K562 (cell line): ENCODE measurements at regions not wholly inside any gene's neighbourhood (a gene's known extent, or its start where the extent isn't known, plus 50 kb on each side); places are given as distances from the start of the nearest gene placed in this dataset.

Experiments
- ATAC-seq: fragments of 200-7000 bp; cut with Tn5 transposase; 3 replicates; pipeline ENCODE4 v1.9.1; 2020; ENCODE audit warnings: moderate library complexity
- BruUV-seq: library from RNA; stranded (reverse); fragments of 400-500 nt; replicated peaks from 2 replicates; lab custom pipeline; 2021; lab: Mats Ljungman, UMichigan
- CTCF ChIA-PET: fragments of 300-600 bp; formaldehyde crosslinking; extraction: SDS; loops from one replicate; lab custom pipeline; 2021; ENCODE audit warnings: low intra/inter-chr PET ratio; lab: Yijun Ruan, JAX
- POLR2A ChIA-PET: fragments of 300-600, 350-650 bp; sonication (Branson Sonifier 250); formaldehyde crosslinking; extraction: SDS; loops from one replicate; lab custom pipeline; 2021; ENCODE audit warnings: antibody characterized with exemption, inconsistent platforms; lab: Yijun Ruan, JAX
- DNase-seq, 4 experiments: peaks; one replicate each; pipeline versions ENCODE4 v3.0.0 to v3.0.0-alpha.2; 2011 to 2018; ENCODE audit warnings: low spot score in 3 of 4, mixed read lengths in 3 of 4; ENCODE audit errors: extremely low read depth in 1 of 4
- FAIRE-seq: peaks from 2 replicates; lab custom pipeline; 2011; peaks lifted over from hg19 to GRCh38; lab: Jason Lieb, UNC
- H2AFZ ChIP-seq: 2 replicates; pipeline ENCODE4 v1.6.0; 2011; ENCODE audit warnings: low read depth, low read length, control low read depth, inconsistent platforms
- H3K27ac ChIP-seq: fragments of 200-600 bp; 3 replicates; pipeline ENCODE4 v1.8.0; 2011; ENCODE audit warnings: low read depth, mild to moderate bottlenecking, control low read depth, inconsistent platforms, low read length, moderate library complexity, mixed read lengths; ENCODE audit errors: extremely low read depth
- H3K27me3 ChIP-seq, 2 experiments: fragments of 300-600 bp in 1 of 2; 2 replicates in 1 of 2; 3 replicates in 1 of 2; pipeline versions ENCODE4 v1.6.0 to v1.8.0; 2011; ENCODE audit warnings: inconsistent platforms in 2 of 2, low read length in 2 of 2, mild to moderate bottlenecking in 1 of 2, mixed read lengths in 1 of 2, moderate library complexity in 1 of 2; ENCODE audit not compliant: control insufficient read depth in 2 of 2, insufficient read depth in 2 of 2
- H3K36me3 ChIP-seq: fragments of 300-600 bp; 3 replicates; pipeline ENCODE4 v1.8.0; 2011; ENCODE audit warnings: mild to moderate bottlenecking, low read length, inconsistent platforms; ENCODE audit not compliant: control insufficient read depth, insufficient read depth
- H3K4me1 ChIP-seq, 2 experiments: fragments of 200-600 bp in 1 of 2; replicated peaks in 1 of 2; 2 replicates in 1 of 2; 3 replicates in 1 of 2; pipeline versions ENCODE4 v1.5.1 to v1.8.0; 2011; ENCODE audit warnings: inconsistent platforms in 2 of 2, low read length in 2 of 2, mild to moderate bottlenecking in 1 of 2, mixed read lengths in 1 of 2, moderate library complexity in 1 of 2; ENCODE audit not compliant: control insufficient read depth in 2 of 2, insufficient read depth in 2 of 2
- H3K4me2 ChIP-seq: 2 replicates; pipeline ENCODE4 v1.6.1; 2011; ENCODE audit warnings: low read length, control low read depth, inconsistent platforms, mixed read lengths; ENCODE audit not compliant: insufficient read depth
- H3K4me3 ChIP-seq: fragments of 200-600 bp; sonication (generic), shearing (Covaris generic); 2 replicates; pipeline ENCODE4 v1.5.1; 2016; ENCODE audit warnings: control low read depth, inconsistent platforms
- H3K79me2 ChIP-seq: fragments of 200-600 bp; 3 replicates; pipeline ENCODE4 v1.8.0; 2011; ENCODE audit warnings: low read length, inconsistent platforms; ENCODE audit not compliant: control insufficient read depth, insufficient read depth
- H3K9ac ChIP-seq, 2 experiments: 2 replicates each; pipeline versions ENCODE4 v1.6.0 to v1.6.1; 2011; ENCODE audit warnings: low read depth in 2 of 2, low read length in 2 of 2, control low read depth in 1 of 2, inconsistent platforms in 1 of 2, mild to moderate bottlenecking in 1 of 2, mixed read lengths in 1 of 2; ENCODE audit not compliant: insufficient read depth in 1 of 2
- H3K9me1 ChIP-seq: one replicate; pipeline ENCODE4 v1.6.0; 2011; ENCODE audit warnings: inconsistent platforms, mild to moderate bottlenecking, low read length, moderate library complexity; ENCODE audit not compliant: control insufficient read depth, insufficient read depth
- H3K9me3 ChIP-seq: replicated peaks from 2 replicates; pipeline ENCODE4 v1.5.1; 2011; ENCODE audit warnings: low read depth, low read length, inconsistent platforms; ENCODE audit not compliant: control insufficient read depth, insufficient read depth
- H4K20me1 ChIP-seq: replicated peaks from 2 replicates; pipeline ENCODE4 v1.6.1; 2011; ENCODE audit warnings: low read length, inconsistent platforms, mixed read lengths; ENCODE audit not compliant: control insufficient read depth, insufficient read depth
- ARID1B ChIP-seq: fragments of 450-650 bp; IDR thresholded peaks from 2 replicates; pipeline ENCODE4 v1.6.1; 2016; ENCODE audit warnings: antibody characterized with exemption, mild to moderate bottlenecking, inconsistent platforms
- EP300 ChIP-seq: IDR thresholded peaks from 2 replicates; pipeline ENCODE4 v1.6.1; 2012; ENCODE audit warnings: low read length, improper control_type of control experiment
- ESRRB ChIP-seq: fragments of 250-450 bp; sonication (Bioruptor Pico); IDR thresholded peaks from 2 replicates; pipeline ENCODE4 v1.5.0; 2020; ENCODE audit warnings: mild to moderate bottlenecking, moderate library complexity, borderline replicate concordance
- MTF1 ChIP-seq: fragments of 250-450 bp; sonication (Bioruptor Pico); IDR thresholded peaks from 2 replicates; pipeline ENCODE4 v1.9.0; 2021; ENCODE audit warnings: moderate library complexity, mild to moderate bottlenecking, inconsistent platforms, borderline replicate concordance
- NONO ChIP-seq, 2 experiments: fragments of 200-400 bp in 1 of 2; fragments of 450-650 bp in 1 of 2; formaldehyde crosslinking in 1 of 2; IDR thresholded peaks; 2 replicates each; pipeline ENCODE4 v1.6.1; 2017; ENCODE audit warnings: low read depth in 2 of 2, mild to moderate bottlenecking in 2 of 2, moderate library complexity in 2 of 2, low read length in 1 of 2
- TAF15 ChIP-seq: fragments of 200-400 bp; formaldehyde crosslinking; IDR thresholded peaks from 2 replicates; pipeline ENCODE4 v1.6.1; 2017; ENCODE audit warnings: mild to moderate bottlenecking, low read depth, low read length, moderate library complexity
- ZNF212 ChIP-seq: fragments of 450-650 bp; formaldehyde crosslinking; IDR thresholded peaks from 2 replicates; pipeline ENCODE4 v1.4.0; 2020; ENCODE audit warnings: mild to moderate bottlenecking
- ZNF253 ChIP-seq: fragments of 250-450 bp; sonication (Bioruptor Pico); conservative IDR thresholded peaks from 2 replicates; pipeline ENCODE4 v1.6.1; 2021; ENCODE audit warnings: mild to moderate bottlenecking
- ZNF280B ChIP-seq: fragments of 250-450 bp; sonication (Bioruptor Pico); IDR thresholded peaks from 2 replicates; pipeline ENCODE4 v1.5.1; 2021; ENCODE audit warnings: mild to moderate bottlenecking
- WGBS: fragments of 100-300 bp; shearing (Covaris generic); methylation state at CpG from one replicate; pipeline ENCODE4 v1.1.6; 2016; ENCODE audit warnings: low coverage, mixed read lengths; ENCODE audit not compliant: insufficient coverage; ENCODE audit errors: missing lambda C conversion rate; 5-methylcytosine and 5-hydroxymethylcytosine counted together
- in situ Hi-C: fragments of 300-500 bp; cut with MboI; formaldehyde crosslinking; loops from 4 replicates; pipeline ENCODE4 v1.15.0; 2018; ENCODE audit warnings: inconsistent platforms, mixed read lengths
- intact Hi-C: fragments of 100-400 bp; cut with micrococcal nuclease; formaldehyde crosslinking; loops from 2 replicates; pipeline ENCODE4 v1.14.2; 2022
- TF ChIP-seq, protein P1 (sequence below): fragments of 250-450 bp; sonication (Bioruptor Pico); IDR thresholded peaks from 2 replicates; pipeline ENCODE4 v1.4.0; 2020; ENCODE audit warnings: borderline replicate concordance

GRCh38 chr2:153373510-153374279 is 104.9 kb downstream of the RPRM start:
- WGBS = 2% methylated on average over 3 of the region's 3 CpGs
- Histone ChIP-seq H3K4me3 (no peak overlapping the region), H3K9ac (no peak overlapping the region), H3K36me3 (no peaks in the 10 kb centered on the region), H3K27ac (no peak overlapping the region), H3K9me3 (peaks cover 2% of the 10 kb centered on the region; the same call in 1 of the 2 replicates), H3K79me2 (no peaks in the 10 kb centered on the region), H4K20me1 (no peaks in the 10 kb centered on the region), H3K4me1 (no peaks in the 10 kb centered on the region), H3K4me2 (no peak overlapping the region), H3K9me1 (no peaks in the 10 kb centered on the region), H3K27me3 (no peaks in the 10 kb centered on the region), H2AFZ (no peak overlapping the region)
- POLR2A ChIA-PET = no interaction called here
- FAIRE-seq = no peak
- in situ Hi-C loops (no loop called here), intact Hi-C loops (no loop called here)
- BruUV-seq = no TSS peak
- no peak for DNase-seq
- TF ChIP-seq TAF15 (no peak), ZNF280B (no peak), ZNF253 (CRISPR knock-in tag) (no peak)
- TF ChIP-seq, all 486 proteins: peak for 0
- no peak for ATAC-seq
- CTCF ChIA-PET = no interaction called here

DNA sequence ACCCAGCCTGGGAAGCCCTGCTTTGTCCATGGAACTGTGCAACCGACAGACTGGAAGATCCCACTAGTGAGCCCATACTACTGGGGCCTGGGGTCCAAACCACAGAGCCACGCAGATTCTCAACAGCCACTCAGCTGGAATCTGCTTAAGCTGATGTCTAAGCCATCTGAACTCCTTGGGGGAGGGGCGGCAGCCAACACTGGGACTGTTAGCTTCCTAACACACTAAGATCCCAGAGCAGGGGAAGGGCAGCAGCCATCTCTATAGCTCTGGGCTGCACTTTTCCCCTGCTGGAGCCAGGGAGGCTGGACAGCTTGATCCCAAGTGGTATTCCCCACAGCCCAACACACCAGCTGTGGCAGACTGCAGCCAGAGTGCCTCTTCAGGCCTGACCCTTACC is 118.3 kb downstream of the RPRM start:
- no peak for ATAC-seq
- POLR2A ChIA-PET = no interaction called here
- intact Hi-C loops = no loop called here
- no peak for TF ChIP-seq ARID1B
- TF ChIP-seq ZNF212 (CRISPR knock-in tag) = no peak
- TF ChIP-seq, protein P1, sequence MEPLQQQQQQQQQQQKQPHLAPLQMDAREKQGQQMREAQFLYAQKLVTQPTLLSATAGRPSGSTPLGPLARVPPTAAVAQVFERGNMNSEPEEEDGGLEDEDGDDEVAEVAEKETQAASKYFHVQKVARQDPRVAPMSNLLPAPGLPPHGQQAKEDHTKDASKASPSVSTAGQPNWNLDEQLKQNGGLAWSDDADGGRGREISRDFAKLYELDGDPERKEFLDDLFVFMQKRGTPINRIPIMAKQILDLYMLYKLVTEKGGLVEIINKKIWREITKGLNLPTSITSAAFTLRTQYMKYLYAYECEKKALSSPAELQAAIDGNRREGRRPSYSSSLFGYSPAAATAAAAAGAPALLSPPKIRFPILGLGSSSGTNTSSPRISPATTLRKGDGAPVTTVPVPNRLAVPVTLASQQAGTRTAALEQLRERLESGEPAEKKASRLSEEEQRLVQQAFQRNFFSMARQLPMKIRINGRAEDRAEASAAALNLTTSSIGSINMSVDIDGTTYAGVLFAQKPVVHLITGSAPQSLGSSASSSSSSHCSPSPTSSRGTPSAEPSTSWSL (CRISPR knock-in tag) = no peak
- no peak for TF ChIP-seq MTF1 (CRISPR knock-in tag)
- no peak for TF ChIP-seq NONO (IDR thresholded peaks at IDR 0.05; ENCODE audit: low read depth in 2 of 2, low read length in 1 of 2)
- TF ChIP-seq ESRRB (CRISPR knock-in tag) = no peak
- no peak for TF ChIP-seq EP300

More for the DNA sequence above, 118.3 kb downstream of the RPRM start:
- no peaks in the 10 kb centered on the region for H4K20me1 ChIP-seq
- no peaks in the 10 kb centered on the region for H3K79me2 ChIP-seq
- H3K4me1 ChIP-seq = no peaks in the 10 kb centered on the region
- CTCF ChIA-PET = no interaction called here
- H3K27ac ChIP-seq = no peak overlapping the region
- FAIRE-seq (no peak), DNase-seq (no peak)
- H3K4me2 ChIP-seq = no peak overlapping the region
- H3K36me3 ChIP-seq = no peaks in the 10 kb centered on the region
- no TSS peak for BruUV-seq
- WGBS = 0% methylated on average over 3 of the region's 3 CpGs
- no peaks in the 10 kb centered on the region for H3K27me3 ChIP-seq
- no peaks in the 10 kb centered on the region for H3K9me3 ChIP-seq
- in situ Hi-C loops = no loop called here
- H2AFZ ChIP-seq = no peak overlapping the region
- no peak overlapping the region for H3K9ac ChIP-seq
- H3K9me1 ChIP-seq = no peaks in the 10 kb centered on the region
- H3K4me3 ChIP-seq = no peak overlapping the region
